GM21423 (cell line): ENCODE measurements at regions not wholly inside any gene's neighbourhood (a gene's known extent, or its start where the extent isn't known, plus 50 kb on each side); places are given as distances from the start of the nearest gene placed in this dataset.

Source experiments
- ATAC-seq: cut with Tn5 transposase; IDR thresholded peaks from one replicate; pipeline ENCODE4 v1.9.1; 2021; ENCODE audit warnings: mild to moderate bottlenecking, moderate library complexity; ENCODE audit not compliant: unreplicated experiment

GRCh38 chr6:148263961-148264360 is 78.7 kb upstream of the SASH1 start:
- no peak for ATAC-seq

GRCh38 chr6:148265054-148265453 is 77.6 kb upstream of the SASH1 start:
- no peak for ATAC-seq

DNA sequence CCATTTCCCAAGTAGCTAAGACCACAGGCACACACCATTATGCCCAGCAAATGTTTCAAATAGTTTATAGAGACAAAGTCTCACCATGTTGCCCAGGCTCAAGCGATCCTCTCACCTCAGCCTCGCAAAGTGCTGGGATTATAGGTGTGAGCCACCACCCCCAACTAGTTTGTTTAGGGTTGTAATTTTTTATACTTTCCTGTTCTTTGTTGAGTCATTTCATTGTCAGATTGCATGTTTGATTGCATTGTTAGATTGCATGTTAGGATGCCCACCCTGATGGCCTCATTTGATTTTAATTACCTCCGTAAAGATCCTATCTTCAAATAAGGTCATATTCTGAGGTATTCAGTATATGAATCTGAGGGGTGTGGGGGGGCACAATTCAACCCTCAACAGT is 73.3 kb upstream of the SASH1 start:
- ATAC-seq: no peak

DNA sequence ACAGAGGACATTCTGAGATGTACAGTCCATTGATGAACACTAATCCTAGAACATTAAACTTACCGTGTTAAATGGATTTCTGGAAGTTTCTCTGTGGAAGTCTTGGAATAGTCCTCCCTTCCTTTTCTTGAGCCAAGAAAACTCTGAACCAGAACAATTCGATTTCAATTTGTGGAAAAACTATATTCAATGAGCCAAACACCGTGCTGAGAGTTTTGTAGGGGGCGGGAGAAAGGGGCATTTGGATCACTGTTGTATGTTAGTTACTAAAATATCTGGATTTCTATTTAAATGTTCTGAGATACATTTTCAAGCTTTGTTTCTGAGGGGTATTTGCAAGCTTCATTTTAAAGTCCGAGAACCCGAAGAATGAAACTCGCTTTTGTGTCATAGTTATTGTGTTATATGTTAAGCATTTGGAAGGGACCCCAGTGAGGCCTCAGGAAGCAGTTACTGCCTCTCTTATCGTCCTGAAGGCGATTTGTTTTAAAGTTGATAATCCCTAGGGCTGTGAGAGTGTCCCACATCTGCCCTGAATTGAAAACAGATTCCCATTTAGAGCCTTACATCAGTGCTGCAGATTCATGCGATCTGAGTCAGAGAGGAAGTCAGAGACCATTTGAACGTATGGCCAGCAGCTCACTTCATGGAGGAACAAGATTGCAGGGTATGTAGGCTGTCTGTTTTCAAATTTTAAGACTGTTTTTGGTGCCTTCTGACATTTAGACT is 70.8 kb upstream of the SASH1 start:
- no peak for ATAC-seq

DNA sequence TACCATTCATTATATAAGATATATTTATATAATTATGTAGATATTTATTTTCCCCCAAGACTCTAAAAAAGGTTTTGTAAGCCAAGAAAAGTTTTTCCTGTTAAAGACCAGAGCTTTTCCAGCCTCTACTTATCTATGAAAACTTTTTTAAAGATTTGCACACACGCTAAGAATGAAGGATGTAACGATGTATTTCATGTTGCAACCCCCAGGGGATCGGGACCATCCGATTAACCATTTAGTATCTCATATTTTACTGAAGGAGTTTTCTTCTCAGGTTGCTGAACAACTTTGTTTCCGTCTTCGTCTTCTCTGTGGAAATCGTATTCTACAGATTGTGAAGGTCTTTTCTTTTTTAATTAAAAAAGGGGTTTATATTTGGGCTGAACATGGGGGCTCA is 70.0 kb upstream of the SASH1 start:
- no peak for ATAC-seq

DNA sequence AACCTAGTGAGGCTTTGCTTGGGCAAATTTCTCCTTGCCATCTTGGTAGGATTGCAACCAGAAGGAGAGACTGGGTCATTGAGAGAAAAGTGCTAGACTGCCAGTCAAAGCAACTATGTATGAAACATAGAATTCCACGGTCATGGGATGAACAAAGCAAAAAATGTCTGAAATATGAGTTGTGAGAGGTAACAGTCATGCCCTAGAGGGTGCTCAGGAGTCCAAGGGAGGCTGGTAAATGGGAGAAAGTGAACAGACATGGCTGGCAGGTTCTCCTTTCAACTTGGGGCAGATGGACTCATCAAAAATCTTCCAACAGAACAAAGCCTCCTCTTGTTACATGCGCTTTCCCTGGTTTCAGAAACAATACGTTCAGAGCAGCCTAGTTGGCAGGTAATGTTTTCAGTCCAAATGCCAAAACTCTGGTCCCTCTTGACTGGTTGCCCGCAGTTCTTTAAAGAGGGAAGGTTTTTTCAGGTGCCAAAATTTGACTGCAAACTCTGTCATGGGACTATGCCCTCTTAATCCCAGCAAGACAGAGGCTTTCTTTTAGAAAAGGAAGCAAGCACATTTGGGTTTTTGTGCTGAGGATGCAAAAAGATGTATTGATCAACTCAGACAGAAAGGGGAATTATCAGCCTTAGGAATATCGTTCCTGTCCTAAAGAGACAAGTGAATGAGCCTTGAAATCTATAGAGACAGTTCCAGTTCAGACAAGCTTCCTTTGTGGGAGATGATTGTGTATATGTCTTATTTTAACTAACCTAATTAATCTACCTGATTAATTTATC is 68.5 kb upstream of the SASH1 start:
- ATAC-seq: no peak

- ATAC-seq: no peak
Observed at GRCh38 chr6:148274809-148275208, 67.8 kb upstream of the SASH1 start.

- no peak for ATAC-seq
Observed at GRCh38 chr6:148285205-148285604, 57.4 kb upstream of the SASH1 start.

DNA sequence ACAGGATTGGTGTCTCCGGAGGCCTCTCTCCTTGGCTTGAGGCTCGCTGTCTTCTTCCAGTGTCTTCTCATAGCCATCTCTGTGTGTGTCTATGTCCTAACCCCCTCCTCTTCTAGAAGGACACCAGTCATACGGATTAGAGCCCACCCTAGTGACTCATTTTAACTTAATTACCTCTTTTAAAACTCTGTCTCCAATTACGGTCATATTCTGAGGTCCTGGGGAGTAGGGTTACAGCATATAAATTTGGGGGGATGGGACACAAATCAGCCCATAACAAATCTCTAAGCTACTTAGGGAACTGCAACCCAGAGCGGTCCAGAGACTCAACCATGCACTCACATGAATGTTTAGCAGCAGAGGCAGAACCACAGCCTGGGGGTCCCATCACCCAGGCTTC is 56.1 kb upstream of the SASH1 start:
- no peak for ATAC-seq

DNA sequence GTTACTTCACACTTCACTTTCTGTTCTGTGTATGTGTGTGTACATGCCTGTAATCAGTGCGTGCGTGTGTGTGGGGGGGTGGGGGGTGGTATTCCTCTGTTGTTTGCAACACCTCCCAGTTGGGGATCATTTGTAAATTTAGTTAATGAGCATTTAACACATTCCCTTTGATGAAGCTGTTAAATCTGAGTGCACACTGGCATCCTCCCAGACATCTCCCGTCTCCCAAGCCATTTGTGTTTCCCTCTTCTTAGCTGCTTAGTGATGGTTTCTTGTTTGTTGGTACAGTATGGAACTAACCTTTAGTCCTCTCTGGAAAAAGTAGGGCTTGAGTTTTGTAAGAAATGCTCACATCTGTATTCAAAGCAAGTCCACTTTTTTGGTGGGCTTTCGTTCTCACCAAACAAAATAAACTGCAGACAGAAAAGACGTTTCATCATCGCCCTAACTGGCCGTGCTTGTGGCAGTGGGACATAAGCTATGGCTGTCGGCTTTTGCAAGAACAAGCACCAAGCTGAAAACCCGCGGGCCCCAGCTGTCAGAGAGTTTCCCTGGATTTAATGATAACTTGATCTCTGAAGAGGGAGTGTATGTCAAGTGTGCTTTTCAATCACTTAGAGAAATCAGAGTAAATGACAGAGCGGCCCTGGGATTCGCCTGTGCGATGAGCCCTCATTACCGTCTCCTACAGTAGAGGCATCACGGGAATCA is 54.9 kb upstream of the SASH1 start:
- no peak for ATAC-seq

DNA sequence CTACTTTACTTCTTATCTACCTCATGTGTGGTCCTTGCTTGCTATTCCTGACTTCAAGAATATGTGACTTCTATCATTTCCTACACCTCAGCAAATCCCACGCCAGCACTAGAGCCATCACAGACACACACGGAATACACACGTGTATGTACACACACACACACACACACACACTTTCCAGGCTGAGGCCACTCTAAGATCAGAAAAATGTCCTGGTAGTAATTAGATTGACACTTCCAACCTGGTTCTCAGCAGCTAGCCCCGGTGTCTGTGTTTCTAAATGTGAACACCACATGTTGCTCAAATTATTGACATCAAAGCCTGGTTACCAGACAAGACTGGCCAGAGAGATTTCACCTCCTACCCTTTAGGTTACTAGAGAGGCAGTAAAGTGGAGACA is 54.1 kb upstream of the SASH1 start:
- ATAC-seq: no peak

DNA sequence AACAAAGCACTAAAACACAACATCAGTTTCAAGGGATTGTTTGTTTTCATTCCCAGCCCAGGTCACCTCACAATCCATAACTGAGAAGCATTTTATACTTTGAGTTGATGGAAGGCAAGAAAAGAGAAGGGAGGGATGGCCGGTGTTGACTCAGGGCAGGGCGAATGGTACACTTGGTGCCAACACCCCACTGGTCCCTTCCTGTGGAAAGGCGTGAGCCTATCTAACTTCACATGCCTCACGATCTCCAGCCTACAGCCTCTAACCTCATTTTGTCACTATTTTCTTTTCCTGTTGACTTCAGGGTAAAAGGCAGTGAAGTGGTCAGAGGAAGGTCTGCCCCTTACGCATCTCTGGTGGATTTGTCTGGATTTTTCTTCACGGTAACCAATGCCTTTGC is 53.5 kb upstream of the SASH1 start:
- ATAC-seq: no peak

DNA sequence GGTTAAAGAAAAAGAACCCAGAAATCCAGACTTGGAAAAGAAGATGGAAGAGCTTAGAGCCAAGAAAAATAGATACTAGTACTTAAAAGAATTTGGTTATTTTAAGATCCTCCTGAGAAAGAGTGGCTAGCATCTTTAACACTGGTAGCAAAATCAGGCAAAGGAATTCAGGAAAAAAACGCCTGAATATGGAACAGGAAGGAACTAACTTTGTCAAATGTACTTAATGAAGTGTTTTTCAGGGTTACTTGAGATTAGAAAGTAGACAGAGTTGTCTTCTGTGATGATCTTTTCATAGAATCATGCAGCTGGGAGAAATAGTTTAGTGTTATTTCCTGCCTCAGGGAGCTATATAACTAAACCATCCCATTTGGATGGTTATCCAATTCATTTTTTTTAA is 50.8 kb upstream of the SASH1 start:
- no peak for ATAC-seq
